MM.1S (cell line): ENCODE measurements at regions not wholly inside any gene's neighbourhood (a gene's known extent, or its start where the extent isn't known, plus 50 kb on each side); places are given as distances from the start of the nearest gene placed in this dataset.

Experiments
- EZH2phosphoT487 ChIP-seq: fragments of 300-600 bp; sonication (generic); IDR thresholded peaks from 2 replicates; pipeline ENCODE4 v1.6.1; 2018; ENCODE audit warnings: antibody characterized with exemption, low read length
- TF ChIP-seq, protein P1 (sequence below): fragments of 300-600 bp; sonication (generic); IDR thresholded peaks from 2 replicates; pipeline ENCODE4 v1.5.1; 2016; ENCODE audit warnings: antibody characterized with exemption, low read length, mixed read lengths

DNA sequence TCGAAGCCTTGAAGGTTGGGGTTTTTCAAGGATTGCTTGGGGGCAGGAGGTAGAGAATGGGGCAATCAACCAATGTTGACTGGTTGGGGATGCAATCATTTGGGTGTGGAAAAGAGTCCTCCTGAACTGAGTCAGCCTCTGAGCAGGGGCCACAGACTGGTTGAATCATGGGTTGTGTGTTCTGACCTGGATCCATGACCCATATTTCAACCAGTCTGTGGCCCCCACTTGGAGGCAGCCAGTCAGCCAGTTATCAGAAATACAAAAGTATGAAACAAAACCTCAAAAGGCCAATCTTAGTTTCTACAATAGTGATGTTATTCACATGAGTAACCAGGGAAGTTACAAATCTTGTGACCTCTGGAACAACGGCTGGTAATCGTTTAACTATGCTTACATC, 81.4 kb upstream of the RANBP6 start:
- no peak for TF ChIP-seq EZH2phosphoT487
- TF ChIP-seq, protein P1, sequence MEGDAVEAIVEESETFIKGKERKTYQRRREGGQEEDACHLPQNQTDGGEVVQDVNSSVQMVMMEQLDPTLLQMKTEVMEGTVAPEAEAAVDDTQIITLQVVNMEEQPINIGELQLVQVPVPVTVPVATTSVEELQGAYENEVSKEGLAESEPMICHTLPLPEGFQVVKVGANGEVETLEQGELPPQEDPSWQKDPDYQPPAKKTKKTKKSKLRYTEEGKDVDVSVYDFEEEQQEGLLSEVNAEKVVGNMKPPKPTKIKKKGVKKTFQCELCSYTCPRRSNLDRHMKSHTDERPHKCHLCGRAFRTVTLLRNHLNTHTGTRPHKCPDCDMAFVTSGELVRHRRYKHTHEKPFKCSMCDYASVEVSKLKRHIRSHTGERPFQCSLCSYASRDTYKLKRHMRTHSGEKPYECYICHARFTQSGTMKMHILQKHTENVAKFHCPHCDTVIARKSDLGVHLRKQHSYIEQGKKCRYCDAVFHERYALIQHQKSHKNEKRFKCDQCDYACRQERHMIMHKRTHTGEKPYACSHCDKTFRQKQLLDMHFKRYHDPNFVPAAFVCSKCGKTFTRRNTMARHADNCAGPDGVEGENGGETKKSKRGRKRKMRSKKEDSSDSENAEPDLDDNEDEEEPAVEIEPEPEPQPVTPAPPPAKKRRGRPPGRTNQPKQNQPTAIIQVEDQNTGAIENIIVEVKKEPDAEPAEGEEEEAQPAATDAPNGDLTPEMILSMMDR = no peak
